ENCODE measurements at regions not wholly inside any gene's neighbourhood (a gene's known extent, or its start where the extent isn't known, plus 50 kb on each side); places are given as distances from the start of the nearest gene placed in this dataset.

GRCh38 chr5:167512111-167512510 is 779.3 kb upstream of the WWC1 start:
- DNase-seq: no peak

- DNase-seq: no peak
Observed at GRCh38 chr5:167513381-167513780, 778.1 kb upstream of the WWC1 start.

DNA sequence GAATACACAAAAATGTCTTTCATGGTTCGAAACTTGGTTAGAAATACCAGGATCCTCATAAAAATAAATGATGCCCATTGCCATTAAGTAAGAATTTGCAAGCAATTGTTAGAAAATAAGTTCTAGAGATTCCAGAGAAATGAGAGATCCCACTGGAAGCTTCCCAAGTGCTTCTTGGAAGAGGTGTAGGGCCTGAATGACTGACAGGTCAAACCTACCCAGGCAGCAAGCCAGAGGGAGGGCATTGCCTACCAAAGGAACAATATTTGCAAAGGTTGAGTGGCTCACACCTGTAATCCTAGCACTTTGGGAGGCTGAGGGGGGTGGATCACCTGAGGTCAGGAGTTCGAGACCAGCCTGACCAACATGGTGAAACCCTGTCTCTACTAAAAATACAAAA is 777.0 kb upstream of the WWC1 start:
- DNase-seq: no peak

DNA sequence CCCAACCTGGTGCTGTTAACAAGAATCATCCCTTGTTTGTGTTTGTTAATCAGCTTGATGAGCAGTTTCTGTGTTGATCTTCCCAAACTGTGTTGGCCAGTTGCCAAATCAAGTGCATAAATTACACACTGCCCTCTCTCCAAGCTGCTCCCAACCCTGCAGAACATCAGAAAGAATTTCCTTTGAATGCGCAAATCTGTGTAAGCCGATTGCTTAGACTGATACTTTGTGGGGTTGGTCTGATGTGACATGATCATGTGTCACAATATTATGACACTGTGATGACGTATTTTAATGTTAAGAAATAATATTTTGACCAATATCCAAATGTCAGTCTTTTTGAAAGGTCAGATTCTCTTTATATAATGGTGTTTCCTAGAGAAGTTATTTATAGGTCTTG is 766.4 kb upstream of the WWC1 start:
- no peak for DNase-seq

GRCh38 chr5:167528651-167529050 is 762.8 kb upstream of the WWC1 start:
- no peak for DNase-seq

DNA sequence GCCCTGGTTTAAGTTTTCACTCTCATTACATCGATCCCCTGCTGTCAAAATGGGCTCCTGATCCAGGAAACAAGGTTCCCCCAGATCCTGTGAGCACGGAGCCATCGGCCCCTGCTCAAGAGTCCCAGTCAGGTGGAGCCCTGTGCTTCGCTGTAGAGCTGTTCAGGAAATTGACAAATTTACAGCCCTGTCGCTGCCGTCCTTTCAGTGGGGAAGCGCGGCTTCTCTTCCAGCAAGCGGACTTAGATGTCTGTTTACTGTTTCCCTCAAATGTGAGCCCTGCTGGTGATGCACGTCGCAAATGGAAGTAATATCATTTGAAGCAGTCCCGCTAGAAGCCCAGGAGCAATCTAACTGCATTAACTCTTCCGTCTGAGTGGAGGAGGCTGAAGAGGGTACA is 760.9 kb upstream of the WWC1 start:
- no peak for DNase-seq

- no peak for DNase-seq
Observed at GRCh38 chr5:167533814-167534795, 757.3 kb upstream of the WWC1 start.

DNA sequence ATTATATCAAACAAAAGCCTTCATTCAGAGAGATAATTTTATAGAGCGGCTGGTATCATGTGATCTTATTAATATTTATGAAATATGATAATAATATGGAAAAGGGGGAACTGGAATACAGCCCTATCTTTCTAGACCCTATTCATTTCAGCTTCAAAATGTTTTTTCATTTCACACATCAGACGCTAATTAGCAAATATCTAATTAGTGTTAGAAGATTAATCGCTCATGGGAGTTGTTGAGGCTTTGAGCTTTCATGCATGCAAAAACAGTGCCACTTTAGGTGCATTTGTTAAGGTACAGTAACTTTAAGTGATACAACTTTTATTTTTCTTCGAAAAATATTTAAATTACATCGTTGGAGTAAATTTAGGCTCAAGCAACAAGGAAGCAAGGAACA is 751.7 kb upstream of the WWC1 start:
- DNase-seq: no peak

- DNase-seq: no peak
Observed at GRCh38 chr5:167546270-167546669, 745.2 kb upstream of the WWC1 start.

DNA sequence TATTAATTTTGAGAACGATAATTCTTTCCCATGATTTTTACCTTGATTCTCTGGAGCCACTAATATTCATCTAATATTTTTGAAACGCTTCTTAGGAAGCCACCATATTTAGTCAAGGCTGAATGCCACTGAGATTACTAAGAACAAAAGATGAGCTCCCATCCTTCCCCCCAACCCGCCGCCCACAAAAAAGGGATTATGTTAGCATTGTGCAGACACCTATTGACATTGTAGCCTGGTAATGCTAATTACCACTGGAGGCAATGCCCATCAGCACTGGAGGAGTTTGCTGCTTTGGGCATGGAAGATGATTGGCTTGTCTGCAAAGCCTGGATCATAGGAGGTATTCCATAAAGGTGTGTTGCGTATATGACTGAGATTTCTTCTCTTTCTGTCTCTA is 739.1 kb upstream of the WWC1 start:
- DNase-seq: no peak

DNA sequence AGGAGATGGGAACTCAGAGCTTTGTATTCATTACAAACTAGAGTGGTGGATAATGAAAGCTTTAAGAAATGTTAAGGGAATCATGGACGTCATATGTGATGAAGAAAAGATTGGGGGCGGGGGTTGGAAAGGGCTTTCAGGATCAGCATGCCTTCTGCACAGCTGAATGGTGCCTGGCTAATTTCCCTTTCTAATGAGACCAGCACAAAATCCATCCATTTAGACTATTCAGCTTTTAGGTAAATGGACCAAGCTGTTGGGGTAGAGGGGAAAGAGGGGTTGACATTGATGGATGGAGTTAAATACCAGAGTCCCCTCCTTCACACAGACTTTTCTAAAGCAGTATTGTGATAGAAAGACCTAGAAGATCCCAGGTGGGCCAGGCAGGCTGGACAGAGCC is 737.9 kb upstream of the WWC1 start:
- no peak for DNase-seq

GRCh38 chr5:167554564-167555290 is 736.7 kb upstream of the WWC1 start:
- DNase-seq: no peak

DNA sequence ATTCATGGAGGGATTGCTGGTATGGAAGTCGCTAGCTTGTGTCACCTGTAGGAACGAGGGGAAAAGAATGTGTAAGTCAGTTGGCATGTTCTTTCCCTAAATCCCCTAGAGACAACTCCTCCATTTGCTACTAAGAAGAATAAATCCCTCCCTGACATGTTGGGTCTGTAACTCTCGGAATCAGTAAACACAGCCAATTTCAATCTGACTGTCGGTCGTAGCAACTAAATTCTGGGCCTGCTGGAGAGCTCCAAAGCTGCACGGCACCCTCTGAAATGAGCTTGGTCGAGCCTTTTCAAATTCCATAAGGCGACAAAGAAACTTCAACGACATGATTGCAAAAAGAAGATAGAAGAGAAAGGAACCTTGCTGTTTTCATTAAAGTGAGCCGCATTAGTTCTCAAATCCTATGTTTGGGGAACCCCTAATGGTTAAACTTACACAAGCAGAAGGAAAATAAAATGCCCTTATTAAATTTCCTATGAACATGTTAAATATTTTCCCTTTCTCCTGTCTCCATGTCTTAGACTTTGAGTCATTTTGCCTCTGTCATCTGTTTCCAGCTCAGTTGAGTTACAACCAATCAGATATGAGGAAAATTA is 735.8 kb upstream of the WWC1 start:
- DNase-seq: no peak

DNA sequence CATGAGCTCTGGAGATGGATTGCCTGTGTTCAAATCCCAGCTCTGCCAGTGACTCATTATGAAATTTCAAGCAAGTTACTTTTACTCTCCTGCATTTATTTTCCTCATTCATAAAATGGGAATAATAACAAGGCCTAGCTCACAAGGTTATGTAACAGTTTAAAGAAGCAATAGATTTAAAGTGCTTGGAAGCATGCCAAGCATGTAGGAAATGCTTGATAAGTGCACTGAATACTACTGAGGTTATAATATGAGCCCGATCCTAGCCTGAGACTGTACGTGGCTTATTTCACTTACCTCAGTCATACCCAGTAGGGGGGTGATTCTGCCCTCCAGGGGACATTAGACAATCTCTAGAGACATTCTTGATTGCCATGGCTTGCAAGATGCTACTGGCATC is 734.1 kb upstream of the WWC1 start:
- DNase-seq: no peak

- DNase-seq: no peak
Observed at GRCh38 chr5:167561796-167562195, 729.6 kb upstream of the WWC1 start.

- no peak for DNase-seq
Observed at GRCh38 chr5:167564275-167564674, 727.2 kb upstream of the WWC1 start.

DNA sequence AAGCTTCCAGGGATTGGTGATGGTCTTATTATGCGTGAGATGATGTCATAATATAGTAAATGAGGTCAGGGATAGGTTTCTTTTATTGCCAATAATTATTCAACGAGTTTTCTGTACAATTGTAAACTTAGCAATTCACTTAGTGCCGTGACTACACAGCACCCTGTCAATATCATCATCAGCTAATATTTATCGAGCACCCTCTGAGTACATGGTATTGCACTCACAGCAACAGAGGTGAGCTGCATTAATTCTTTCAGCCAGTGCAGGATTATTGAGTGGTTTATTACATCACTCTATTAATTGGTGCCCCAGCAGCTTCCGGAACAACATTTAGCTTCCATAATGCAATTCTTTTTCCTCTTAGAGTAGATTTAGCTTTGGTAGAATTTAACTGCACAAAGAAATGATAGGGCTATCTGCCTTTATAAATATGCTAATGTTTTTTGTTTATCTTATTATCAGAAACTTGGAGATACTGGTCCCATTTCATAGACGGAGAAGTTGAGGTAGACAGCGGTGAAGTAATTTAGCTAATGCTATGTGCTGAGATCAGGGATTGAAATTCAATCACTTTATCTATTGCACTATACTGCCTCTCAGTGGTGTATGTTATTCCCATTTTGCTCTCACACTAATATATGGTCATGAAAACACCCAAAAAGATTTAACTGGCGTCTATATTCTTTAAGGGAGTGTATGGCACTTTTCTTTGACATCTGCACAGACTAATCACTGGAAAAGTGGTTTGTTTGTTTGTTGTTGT is 726.1 kb upstream of the WWC1 start:
- no peak for DNase-seq

GRCh38 chr5:167570431-167570830 is 721.0 kb upstream of the WWC1 start:
- DNase-seq: no peak

DNA sequence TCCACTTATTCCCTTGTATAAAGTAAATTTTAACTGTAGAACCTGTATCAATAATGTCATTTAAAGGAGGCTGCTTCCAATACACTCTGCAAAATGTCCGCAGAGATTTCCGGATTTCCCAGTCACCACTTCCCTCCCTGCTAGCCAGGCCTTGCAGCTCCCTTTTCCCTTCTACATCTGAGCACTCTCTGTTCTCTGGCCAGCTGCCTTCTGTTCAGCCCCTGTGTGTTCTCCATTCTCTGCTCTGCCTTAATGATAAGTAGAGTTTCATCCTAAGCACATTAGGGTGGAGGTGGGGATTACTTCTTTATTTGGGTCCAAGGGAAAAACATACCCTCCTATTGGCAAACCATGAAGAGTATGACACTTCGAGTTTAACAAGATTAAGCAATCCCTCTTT is 719.6 kb upstream of the WWC1 start:
- DNase-seq: no peak

- DNase-seq: no peak
Observed at GRCh38 chr5:167573370-167574127, 717.9 kb upstream of the WWC1 start.

GRCh38 chr5:167574464-167574863 is 717.0 kb upstream of the WWC1 start:
- no peak for DNase-seq

DNA sequence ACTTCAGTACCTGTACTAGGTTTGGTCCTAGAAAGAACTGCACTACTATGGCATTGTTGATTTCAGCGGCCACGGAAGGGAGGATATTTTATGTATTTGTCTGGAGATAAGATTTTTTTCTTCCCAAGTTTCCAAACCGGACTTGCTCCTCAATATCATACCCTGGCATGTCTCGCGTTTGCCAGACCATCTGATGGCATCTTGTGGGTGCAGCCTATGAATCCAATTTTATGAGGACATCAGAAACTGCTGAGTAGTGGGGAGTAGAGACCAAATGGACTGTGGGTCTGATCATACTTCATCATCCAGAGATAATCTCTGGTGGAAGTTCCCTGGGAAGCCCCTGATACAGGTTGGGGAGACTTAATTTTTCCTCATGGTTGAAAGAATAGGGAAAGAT is 716.1 kb upstream of the WWC1 start:
- no peak for DNase-seq
